ENCODE measurements at regions not wholly inside any gene's neighbourhood (a gene's known extent, or its start where the extent isn't known, plus 50 kb on each side); places are given as distances from the start of the nearest gene placed in this dataset.

GRCh38 chr6:132088150-132088549, 137.0 kb upstream of the CCN2 start:
- TF ChIP-seq CTCF (IDR thresholded peaks at IDR 0.05; ENCODE audit: insufficient read depth, low read depth, low read length) (no peak), EZH2 (IDR thresholded peaks at IDR 0.05; ENCODE audit: insufficient read depth, low read length) (no peak)
